Keratinocyte (primary cell): ENCODE measurements at regions not wholly inside any gene's neighbourhood (a gene's known extent, or its start where the extent isn't known, plus 50 kb on each side); places are given as distances from the start of the nearest gene placed in this dataset.

ENCODE experiments used
- CTCF ChIP-seq, 3 experiments: IDR thresholded peaks in 1 of 3; conservative IDR thresholded peaks in 1 of 3; optimal IDR thresholded peaks in 1 of 3; 2 replicates in 2 of 3; 3 replicates in 1 of 3; pipeline versions ENCODE3 to v1.5.1; 2011; ENCODE audit warnings: low read length in 3 of 3, mild to moderate bottlenecking in 3 of 3, moderate library complexity in 2 of 3, control low read depth in 1 of 3, inconsistent platforms in 1 of 3; ENCODE audit not compliant: insufficient read depth in 2 of 3; ENCODE audit errors: extremely low read depth in 1 of 3
- EZH2 ChIP-seq: IDR thresholded peaks from one replicate; pipeline ENCODE4 v1.6.1; 2012; ENCODE audit warnings: inconsistent platforms, mild to moderate bottlenecking, low read length, moderate library complexity

DNA sequence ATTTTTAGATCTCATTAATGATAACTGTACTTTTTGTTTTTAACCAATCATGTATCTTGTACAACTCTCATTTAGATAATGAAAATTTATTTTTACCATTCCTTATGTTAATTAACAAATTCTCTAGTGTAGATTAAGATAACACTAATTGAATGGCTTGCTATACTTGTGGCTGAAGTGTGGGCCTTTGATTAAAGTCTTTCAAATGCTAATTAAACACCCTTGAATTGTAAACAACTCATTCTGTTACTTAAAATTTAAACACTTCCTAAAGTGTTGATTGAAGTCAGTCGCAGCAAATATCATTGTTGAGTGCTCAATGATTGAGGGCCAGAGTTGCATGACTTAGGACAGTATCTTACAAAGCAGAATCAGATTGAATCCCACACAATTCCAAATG lies 109.8 kb upstream of the GULP1 start:
- TF ChIP-seq EZH2, result no peak
- no peak for TF ChIP-seq CTCF (optimal IDR thresholded peaks at IDR 0.05 in 1 of 3, IDR thresholded peaks at IDR 0.05 in 1 of 3, conservative IDR thresholded peaks at IDR 0.05 in 1 of 3; ENCODE audit: extremely low read depth in 1 of 3, insufficient read depth in 2 of 3, low read length in 3 of 3)
